Right renal cortex interstitium (tissue), 3 donors: ENCODE measurements at regions not wholly inside any gene's neighbourhood (a gene's known extent, or its start where the extent isn't known, plus 50 kb on each side); places are given as distances from the start of the nearest gene placed in this dataset.

Experiments used
- DNase-seq, 3 donors: peaks; one replicate each; pipeline ENCODE4 v3.0.0-alpha.2; 2013; ENCODE audit warnings: low read depth in 3 of 3, low spot score in 2 of 3

DNA sequence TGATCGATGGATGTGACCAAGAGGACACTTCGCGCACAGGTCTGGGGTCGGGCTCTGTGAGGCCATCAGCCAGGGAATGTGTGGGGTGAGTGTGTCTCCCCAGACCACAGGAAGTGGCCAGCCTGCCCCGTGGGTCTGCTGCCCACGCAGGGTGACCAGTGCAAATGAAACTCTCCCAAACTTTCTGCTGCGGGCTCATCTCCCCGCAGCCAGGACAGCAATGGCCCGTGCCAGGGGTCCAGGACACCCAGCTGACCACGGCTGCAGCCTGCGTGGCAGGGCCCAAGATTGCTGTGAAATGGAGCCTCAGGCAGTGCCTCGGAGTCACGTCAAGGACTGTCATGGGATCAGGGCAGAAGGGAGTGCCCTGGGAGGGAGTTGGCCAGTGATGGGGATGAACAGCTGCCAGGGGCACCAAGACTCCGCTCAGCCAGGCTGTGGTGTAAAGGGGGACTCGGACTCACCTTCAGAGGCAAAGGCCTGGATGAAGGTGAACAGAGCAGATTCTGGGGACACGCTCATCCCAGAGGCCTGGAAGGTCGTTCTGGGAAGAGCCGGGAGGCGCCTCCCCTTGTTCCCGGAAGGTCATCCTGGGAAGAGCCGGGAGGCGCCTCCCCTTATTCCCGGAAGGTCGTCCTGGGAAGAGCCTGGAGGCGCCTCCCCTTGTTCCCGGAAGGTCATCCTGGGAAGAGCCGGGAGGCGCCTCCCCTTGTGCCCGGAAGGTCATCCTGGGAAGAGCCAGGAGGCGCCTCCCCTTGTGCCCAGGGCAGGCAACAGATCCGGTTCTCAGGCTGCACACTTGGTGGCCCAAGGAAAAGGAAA is 252.6 kb downstream of the BRD1 start:
- no peak for DNase-seq

DNA sequence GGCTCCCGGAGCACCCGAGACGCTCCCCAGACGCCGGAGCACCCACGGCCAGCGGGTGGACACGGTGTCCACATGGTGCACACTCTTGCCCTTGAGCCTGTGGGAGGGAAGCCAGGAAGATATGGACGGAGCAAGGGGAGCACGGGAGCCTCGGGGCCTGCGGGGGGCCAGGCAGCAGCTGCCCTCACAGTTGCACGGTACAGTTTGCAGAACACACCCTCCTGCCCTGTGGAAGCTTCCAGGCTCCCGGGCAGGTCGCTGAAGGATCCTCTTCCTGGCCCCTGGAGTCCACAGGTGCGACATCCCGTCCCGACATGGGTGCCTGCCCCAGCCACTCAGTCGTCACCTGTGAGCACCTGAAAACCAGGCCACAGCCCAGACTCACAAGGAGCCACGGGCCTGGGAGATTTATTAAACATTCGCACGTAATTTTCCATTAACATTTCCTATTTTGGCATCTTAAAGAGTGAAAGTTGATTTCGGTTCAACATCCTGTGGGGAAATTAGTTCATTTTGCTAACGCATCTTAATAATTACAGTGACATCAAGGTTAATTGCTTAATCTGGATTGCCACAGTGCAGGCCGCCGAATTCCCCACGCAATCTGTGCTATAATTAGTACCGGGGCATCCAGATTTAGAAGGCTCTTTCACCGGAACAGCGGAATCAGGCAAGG is 253.3 kb downstream of the BRD1 start:
- DNase-seq, result no peak

DNA sequence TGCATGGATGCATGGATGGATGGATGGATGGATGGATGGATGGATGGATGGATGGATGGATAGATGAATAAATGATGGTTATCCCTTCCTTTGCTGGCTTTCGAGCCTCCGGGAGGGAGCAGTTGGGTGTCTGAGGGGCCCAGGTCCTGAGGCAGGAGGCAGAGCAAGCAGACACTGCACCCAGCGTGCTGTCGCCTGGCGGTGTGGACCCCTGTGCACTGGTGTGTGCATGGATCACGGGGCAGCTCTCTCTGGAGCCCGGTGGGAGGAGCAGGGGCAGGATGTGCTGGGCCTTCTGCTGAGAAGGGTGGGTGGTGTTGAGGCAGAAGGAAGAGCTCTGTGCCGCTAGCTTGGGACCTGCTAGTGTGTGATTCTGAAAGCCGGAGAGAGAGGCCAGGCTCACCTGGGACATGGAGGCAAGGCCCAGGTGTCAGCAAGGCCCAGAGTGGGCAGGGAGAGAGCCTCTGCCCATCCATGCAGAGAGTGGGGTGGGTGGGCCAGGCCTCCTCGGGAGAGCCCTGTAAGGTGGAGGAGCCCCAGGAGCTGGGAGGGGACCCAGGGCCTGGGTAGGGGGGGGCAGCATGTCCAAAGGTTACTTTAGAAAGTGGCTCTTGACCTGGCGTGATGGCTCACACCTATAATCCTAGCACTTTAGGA is 254.4 kb downstream of the BRD1 start:
- DNase-seq, result no peak

DNA sequence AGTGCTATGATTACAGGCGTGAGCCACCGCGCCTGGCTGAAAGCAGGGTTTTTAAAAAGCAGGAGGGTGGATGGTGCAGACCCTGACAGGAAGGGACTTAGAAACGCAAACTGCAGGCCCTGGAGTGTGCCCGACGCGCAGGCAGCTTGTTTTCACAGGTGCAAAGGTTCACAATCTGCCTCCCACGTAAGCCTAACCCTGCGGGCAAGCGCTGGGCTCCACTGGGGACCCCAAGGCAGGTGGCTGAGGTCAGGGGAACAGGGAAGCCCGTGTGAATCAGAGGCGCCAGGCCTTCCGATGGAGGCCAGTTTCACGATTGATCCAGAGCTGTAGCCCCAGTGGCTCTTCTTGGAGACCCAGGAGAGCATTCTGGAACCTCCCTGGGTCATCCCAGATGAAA is 256.3 kb downstream of the BRD1 start:
- no peak for DNase-seq

DNA sequence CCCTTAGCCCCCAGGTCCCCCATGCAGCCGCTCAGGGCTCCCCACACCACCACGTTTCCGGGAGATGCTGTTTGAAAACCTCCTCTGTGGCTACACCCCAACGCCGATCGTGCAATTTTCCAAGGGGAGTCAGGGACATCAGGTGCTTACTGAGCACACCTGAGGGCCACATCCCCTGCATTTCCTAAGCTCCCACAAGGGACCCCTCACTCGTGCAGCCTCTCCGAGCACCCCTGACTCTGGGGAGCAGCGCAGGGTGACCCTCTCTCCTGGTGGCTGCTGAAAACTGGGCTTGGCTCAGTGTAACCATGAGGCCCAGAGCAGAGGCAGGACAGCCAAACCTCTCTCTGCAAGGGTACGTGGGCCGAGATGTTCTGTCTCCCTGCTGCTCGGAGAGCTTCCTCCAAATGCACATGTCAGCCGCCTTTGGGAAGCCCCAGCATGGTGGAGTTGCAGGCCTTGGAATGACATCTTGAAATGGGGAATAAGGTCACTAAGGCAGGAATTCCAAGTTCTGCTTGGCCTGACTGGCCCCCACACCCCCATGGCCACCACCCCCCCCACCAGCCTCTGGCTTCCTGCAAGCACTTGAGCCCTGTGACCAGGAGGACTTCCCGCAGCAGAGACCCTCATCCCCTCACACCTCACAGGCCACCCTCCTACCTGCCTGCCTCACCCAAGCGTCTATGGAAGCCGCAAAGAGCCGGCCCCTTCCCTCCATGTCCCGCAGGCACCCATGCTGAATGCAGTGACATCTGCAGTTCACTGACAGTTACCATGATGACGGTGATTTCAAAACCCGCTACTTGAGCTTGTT is 257.4 kb downstream of the BRD1 start:
- no peak for DNase-seq

- no peak for DNase-seq
Measured at GRCh38 chr22:49569286-49570031, 258.2 kb downstream of the BRD1 start.

- no peak for DNase-seq
Measured at GRCh38 chr22:49568751-49569285, 258.9 kb downstream of the BRD1 start.

GRCh38 chr22:49567899-49568750 is 259.5 kb downstream of the BRD1 start:
- DNase-seq, result no peak

DNA sequence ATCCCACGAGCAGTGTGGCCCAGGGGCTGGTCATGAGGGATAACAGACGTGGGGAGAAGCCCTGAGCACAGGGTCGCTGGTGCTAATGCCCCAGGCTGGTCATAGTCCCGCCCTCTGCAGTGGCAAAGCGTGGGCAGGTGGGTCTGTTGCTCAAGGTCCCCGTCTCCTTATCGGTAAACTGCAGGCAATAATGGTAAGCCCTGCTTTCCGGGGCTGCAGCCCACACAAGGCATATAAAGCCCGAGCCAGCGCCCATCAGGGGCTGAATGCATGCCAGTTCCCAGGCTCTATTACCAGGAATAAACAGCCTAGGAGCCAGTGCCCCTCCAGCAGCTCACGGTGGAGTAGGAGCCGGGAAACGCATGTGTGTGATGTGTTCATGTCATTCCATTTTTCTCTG is 261.0 kb downstream of the BRD1 start:
- DNase-seq, result no peak

GRCh38 chr22:49566141-49566541 is 261.5 kb downstream of the BRD1 start:
- DNase-seq, result no peak

DNA sequence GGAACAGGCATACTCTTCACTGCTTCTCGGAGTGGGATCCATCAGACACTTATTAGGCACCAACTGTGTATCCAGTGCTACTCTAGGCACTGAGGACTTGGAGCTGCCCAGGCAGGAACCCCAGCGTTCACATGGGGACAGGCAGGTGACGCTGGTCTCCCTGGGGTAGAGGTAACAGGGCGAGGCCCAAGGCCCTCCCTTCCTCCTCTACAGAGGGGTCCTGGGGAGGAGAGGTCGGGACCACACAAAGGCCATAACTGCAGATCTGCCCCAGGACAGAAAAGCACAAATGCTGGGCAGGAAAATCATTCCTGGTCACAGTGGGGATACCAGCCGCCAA is 262.2 kb downstream of the BRD1 start:
- no peak for DNase-seq

DNA sequence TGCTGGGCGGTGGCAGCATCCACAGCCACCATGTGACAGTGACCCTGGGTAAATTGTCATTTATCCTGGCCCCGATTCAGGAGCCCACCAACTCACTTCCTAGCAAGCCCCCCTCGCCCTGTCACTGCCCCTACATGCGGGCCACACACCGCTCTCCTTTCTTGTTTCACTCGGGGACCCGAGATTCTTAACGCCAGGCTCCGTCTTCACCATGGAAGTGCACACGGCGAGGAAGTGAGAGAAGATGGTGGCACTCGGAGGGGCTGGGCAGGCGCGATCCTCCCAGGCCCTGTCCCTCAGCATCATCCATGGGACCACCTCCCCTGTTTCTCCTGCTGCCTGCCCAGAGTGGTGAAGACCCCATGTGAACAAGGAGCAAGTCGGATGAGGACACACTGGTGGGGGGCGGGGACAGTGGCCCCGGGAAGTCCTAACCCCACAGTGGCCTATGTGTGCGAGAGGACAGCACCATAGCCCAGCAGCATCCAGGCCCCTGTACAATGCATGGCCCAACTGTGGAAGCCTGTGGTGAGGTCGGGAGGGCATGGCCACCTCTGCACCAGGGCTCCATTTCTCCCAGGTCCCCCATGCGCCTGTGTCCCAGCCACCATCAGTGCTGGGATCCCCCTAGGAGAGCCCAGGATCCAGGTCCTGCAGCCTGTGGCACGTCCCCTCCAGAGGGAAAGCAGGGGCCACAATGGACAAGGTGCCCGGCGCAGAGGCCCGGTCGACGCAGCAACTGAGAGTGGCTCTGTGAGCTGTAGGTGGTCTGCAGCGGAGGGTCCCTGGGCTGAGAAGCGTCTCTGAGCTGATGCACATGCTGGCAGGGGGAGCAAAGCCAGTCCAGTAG is 262.8 kb downstream of the BRD1 start:
- DNase-seq, result no peak

- DNase-seq, result no peak
Measured at GRCh38 chr22:49564054-49564453, 263.6 kb downstream of the BRD1 start.

DNA sequence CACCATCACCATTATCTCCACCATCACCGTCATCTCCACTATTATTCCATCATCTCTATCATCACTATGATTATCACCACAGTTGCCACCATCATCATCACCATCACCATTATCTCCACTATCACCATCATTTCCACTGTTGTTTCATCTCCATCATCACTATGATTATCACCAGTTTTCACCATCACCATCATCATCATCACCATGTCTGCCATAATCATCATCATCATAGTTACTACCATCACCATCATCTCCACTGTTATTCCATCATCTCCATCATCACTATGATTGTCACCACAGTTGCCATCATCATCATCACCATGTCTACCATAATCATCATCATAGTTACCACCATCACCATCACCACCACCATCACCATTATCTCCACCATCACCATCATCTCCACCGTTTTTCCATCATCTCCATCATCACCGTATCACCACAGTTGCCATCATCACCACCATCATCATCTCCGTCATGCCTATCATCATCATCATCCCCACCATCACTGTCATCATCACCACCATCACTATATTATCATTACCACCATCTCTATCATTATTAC is 264.9 kb downstream of the BRD1 start:
- no peak for DNase-seq

- DNase-seq, result no peak
Measured at GRCh38 chr22:49561976-49562375, 265.7 kb downstream of the BRD1 start.

DNA sequence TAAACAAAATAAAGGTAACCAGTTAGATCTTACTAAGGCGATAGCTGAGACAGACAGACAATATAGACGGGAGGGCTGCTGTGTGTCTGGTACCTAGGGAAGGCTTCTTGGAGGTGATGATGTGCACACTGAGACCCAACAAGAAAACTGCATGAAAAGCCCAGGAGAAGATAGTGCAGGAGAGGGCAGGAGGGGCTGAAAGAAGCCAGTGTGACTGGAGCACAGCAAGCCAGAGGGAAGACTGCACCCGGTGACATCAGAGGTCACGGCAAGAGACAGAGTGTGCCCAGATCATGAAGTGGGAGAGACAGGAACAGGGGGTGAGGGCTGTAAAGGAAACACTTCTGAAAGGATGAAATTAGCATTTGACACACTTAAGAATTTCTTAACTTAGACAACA is 266.3 kb downstream of the BRD1 start:
- no peak for DNase-seq

- DNase-seq, result no peak
Measured at GRCh38 chr22:49555526-49555925, 272.1 kb downstream of the BRD1 start.

DNA sequence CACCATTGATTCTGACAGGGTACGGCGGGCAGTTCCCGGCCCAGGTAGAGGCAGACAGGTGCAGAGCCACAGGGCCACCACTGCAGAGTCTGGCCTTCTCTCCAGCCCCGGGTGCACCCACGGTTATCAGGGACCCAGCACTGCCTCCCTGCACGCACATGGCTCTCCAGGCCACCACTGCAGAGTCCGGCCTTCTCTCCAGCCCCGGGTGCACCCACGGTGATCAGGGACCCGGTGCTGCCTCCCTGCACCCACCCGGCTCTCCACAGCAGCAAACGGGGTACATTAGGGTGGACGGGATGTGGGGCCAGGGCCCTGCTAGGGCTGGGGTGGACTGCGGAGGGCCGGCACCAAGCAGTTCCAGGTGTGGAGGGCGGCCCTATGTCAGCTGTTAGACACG is 272.9 kb downstream of the BRD1 start:
- DNase-seq, result no peak
